Pancreas (tissue), 10 donors: ENCODE measurements at regions not wholly inside any gene's neighbourhood (a gene's known extent, or its start where the extent isn't known, plus 50 kb on each side); places are given as distances from the start of the nearest gene placed in this dataset.

Source experiments
- ATAC-seq, 4 donors: fragments of 200-7000 bp; cut with Tn5 transposase; one replicate each; pipeline versions ENCODE4 v1.8.0 to v1.9.1; 2020; ENCODE audit warnings: mild to moderate bottlenecking in 4 of 4, moderate library complexity in 4 of 4
- DNase-seq, 6 donors: peaks; one replicate each; pipeline ENCODE4 v3.0.0-alpha.2; 2020
- FAIRE-seq: peaks from 2 replicates; lab custom pipeline; 2012; peaks lifted over from hg19 to GRCh38; lab: Jason Lieb, UNC
- H3K27ac ChIP-seq, 4 donors: fragments of 200-600 bp; sonication (generic); 1 replicate in 3 of 4; 2 replicates in 1 of 4; pipeline versions ENCODE4 v1.5.0 to v1.8.0; 2020
- H3K27me3 ChIP-seq, 4 donors: fragments of 200-600 bp; one replicate each; pipeline ENCODE4 v1.8.0; 2021
- H3K36me3 ChIP-seq, 3 donors: fragments of 200-600 bp; sonication (generic) in 1 of 3; one replicate each; pipeline versions ENCODE4 v1.5.0 to v1.8.0; 2020 to 2021
- H3K4me1 ChIP-seq, 3 donors: fragments of 200-600 bp; one replicate each; pipeline ENCODE4 v1.8.0; 2021
- H3K4me3 ChIP-seq, 4 donors: fragments of 200-600 bp; sonication (generic) in 2 of 4; one replicate each; pipeline versions ENCODE4 v1.5.0 to v1.8.0; 2020 to 2021
- H3K9me3 ChIP-seq, 4 donors: fragments of 200-600 bp; one replicate each; pipeline ENCODE4 v1.8.0; 2021
- CTCF ChIP-seq, 4 donors: fragments of 200-600 bp; sonication (generic) in 3 of 4; IDR thresholded peaks; one replicate each; pipeline versions ENCODE4 v1.5.0 to v1.8.0; 2021; ENCODE audit warnings: antibody characterized with exemption in 4 of 4
- WGBS, 2 donors: extraction: QIAGEN DNeasy Blood & Tissue Kit; methylation state at CpG; one replicate each; pipeline ENCODE4 v1.1.7; 2013; 5-methylcytosine and 5-hydroxymethylcytosine counted together
- intact Hi-C, 3 donors: fragments of 100-400 bp; cut with DNase I; formaldehyde crosslinking; loops; one replicate each; pipeline versions ENCODE4 v1.11.1 to v1.14.2; 2022
- donor health status: healthy with polysubstance abuse.
- donor health status: DM: no; HTN: no; CAD: no; lungs with moderate emphysema.
- donor health status: DM: no; HTN: no; CAD: no.
- donor health status: control.
- donor health status: control.
- donor health status: Bipolar disorder and iron deficiency.
- donor health status: DM: yes; HTN: yes; CAD: no.
- donor health status: DM: no; HTN: no; CAD: no.
- donor health status: DM: no; HTN: no; CAD: no.
- donor health status: DM: yes; HTN: yes; CAD: no.

GRCh38 chr7:63117-63480 is 129.3 kb upstream of the FAM20C start:
- H3K36me3 ChIP-seq: no peaks in the 10 kb centered on the region
- ATAC-seq: no peak
- DNase-seq: peak in 2 of 6 donors; percentile 16 to 51
- H3K27me3 ChIP-seq: no peaks in the 10 kb centered on the region
- no peak overlapping the region for H3K27ac ChIP-seq
- H3K9me3 ChIP-seq: no peaks in the 10 kb centered on the region
- no peak for FAIRE-seq
- no peak for TF ChIP-seq CTCF (IDR thresholded peaks at IDR 0.05)
- intact Hi-C loops: no loop called here
- WGBS, 2 donors: 72 to 82% methylated on average over 5 of the region's 5 CpGs
- H3K4me1 ChIP-seq: no peaks in the 10 kb centered on the region
- no peak overlapping the region for H3K4me3 ChIP-seq

- H3K27me3 ChIP-seq: no peaks in the 10 kb centered on the region
- intact Hi-C loops: no loop called here
- no peak for TF ChIP-seq CTCF (IDR thresholded peaks at IDR 0.05)
Measured at GRCh38 chr7:63521-64021, 128.8 kb upstream of the FAM20C start.

GRCh38 chr7:64098-64915 is 128.1 kb upstream of the FAM20C start:
- no peaks in the 10 kb centered on the region for H3K9me3 ChIP-seq
- WGBS, 2 donors: 66 to 72% methylated on average over 6 of the region's 6 CpGs
- peak in 3 of 6 donors; percentile 43 to 69 (median 66) for DNase-seq
- FAIRE-seq: no peak
- ATAC-seq: peak in 3 of 4 donors; percentile 66 to 87 (median 81)
- peak in 2 of 4 donors; percentile 22 to 34 for TF ChIP-seq CTCF (IDR thresholded peaks at IDR 0.05)
- H3K4me1 ChIP-seq: peaks cover 0 to 3% (median 0%) of the 10 kb centered on the region in 3 donors
- H3K36me3 ChIP-seq: no peaks in the 10 kb centered on the region
- no peak overlapping the region for H3K27ac ChIP-seq
- no peaks in the 10 kb centered on the region for H3K27me3 ChIP-seq
- no peak overlapping the region for H3K4me3 ChIP-seq
- intact Hi-C loops: no loop called here

More at GRCh38 chr7:63521-64021, 128.8 kb upstream of the FAM20C start:
- Histone ChIP-seq H3K27ac (no peak overlapping the region), H3K9me3 (no peaks in the 10 kb centered on the region), H3K4me3 (no peak overlapping the region), H3K36me3 (no peaks in the 10 kb centered on the region), H3K4me1 (peaks cover 0 to under 1% (median 0%) of the 10 kb centered on the region in 3 donors)
- FAIRE-seq (no peak), DNase-seq (peak in 2 of 6 donors; percentile 16 to 55), ATAC-seq (peak in 1 of 4 donors; percentile 13)
- 73 to 74% methylated on average over 11 of the region's 11 CpGs for WGBS, 2 donors

GRCh38 chr7:64916-65341 is 127.4 kb upstream of the FAM20C start:
- Histone ChIP-seq H3K36me3 (no peaks in the 10 kb centered on the region), H3K27ac (no peak overlapping the region), H3K4me1 (peaks cover 0 to 3% (median 0%) of the 10 kb centered on the region in 3 donors), H3K27me3 (no peaks in the 10 kb centered on the region), H3K4me3 (no peak overlapping the region), H3K9me3 (no peaks in the 10 kb centered on the region)
- TF ChIP-seq CTCF (IDR thresholded peaks at IDR 0.05): no peak
- intact Hi-C loops: no loop called here
- DNase-seq (peak in 1 of 6 donors; percentile 50), ATAC-seq (no peak), FAIRE-seq (no peak)
- 84 to 91% methylated on average over 11 of the region's 11 CpGs for WGBS, 2 donors

GRCh38 chr7:65554-65953 is 126.8 kb upstream of the FAM20C start:
- peaks cover 0 to 3% (median 0%) of the 10 kb centered on the region in 3 donors for H3K4me1 ChIP-seq
- FAIRE-seq: no peak
- peak in 2 of 4 donors; percentile 21 for ATAC-seq
- H3K4me3 ChIP-seq: no peak overlapping the region
- H3K9me3 ChIP-seq: no peaks in the 10 kb centered on the region
- no peak for TF ChIP-seq CTCF (IDR thresholded peaks at IDR 0.05)
- intact Hi-C loops: no loop called here
- 51 to 68% methylated on average over 8 of the region's 8 CpGs for WGBS, 2 donors
- DNase-seq: peak in 2 of 6 donors; percentile 31 to 35
- no peaks in the 10 kb centered on the region for H3K27me3 ChIP-seq
- H3K36me3 ChIP-seq: no peaks in the 10 kb centered on the region
- H3K27ac ChIP-seq: no peak overlapping the region
